ENCODE measurements at regions not wholly inside any gene's neighbourhood (a gene's known extent, or its start where the extent isn't known, plus 50 kb on each side); places are given as distances from the start of the nearest gene placed in this dataset.

- no peak overlapping the region for H2AFZ ChIP-seq (ENCODE audit: low read length)
- H3K4me2 ChIP-seq (ENCODE audit: insufficient read depth in 1 of 2, low read depth in 2 of 2, low read length in 2 of 2) = no peak overlapping the region
- no peak overlapping the region for H2BK5ac ChIP-seq (ENCODE audit: low read depth, low read length)
- H3K23me2 ChIP-seq (ENCODE audit: low read depth, low read length) = no peaks in the 10 kb centered on the region
- no peak overlapping the region for H3K9ac ChIP-seq (replicated peaks in 1 of 4; ENCODE audit: extremely low read depth in 1 of 4, low read depth in 3 of 4, low read length in 3 of 4)
- 0 out of 4 replicates have a peak, but pooled peaks cover 0 to 3% of the 10 kb centered on the region in 2 experiments for H3K9me3 ChIP-seq (ENCODE audit: insufficient read depth in 2 of 2, low read depth in 1 of 2, low read length in 1 of 2)
- peaks cover 0 to 2% (median 0%) of the 10 kb centered on the region in 4 experiments; a peak in 1 of 7 replicates for H3K27me3 ChIP-seq (replicated peaks in 1 of 4; ENCODE audit: control insufficient read depth in 3 of 4, extremely low read depth in 1 of 4, insufficient read depth in 3 of 4, low read length in 3 of 4)
- FAIRE-seq = no peak
- no peak overlapping the region for H3K18ac ChIP-seq (ENCODE audit: extremely low read depth, low read length)
- no peak overlapping the region for H4K8ac ChIP-seq (ENCODE audit: extremely low read depth, insufficient read depth, low read length)
- H2BK20ac ChIP-seq (ENCODE audit: low read length) = no peak overlapping the region
- no peaks in the 10 kb centered on the region for H3K36me3 ChIP-seq (ENCODE audit: control insufficient read depth in 2 of 4, insufficient read depth in 4 of 4, low read length in 3 of 4)
- POLR2A ChIA-PET (ENCODE audit: partially characterized antibody) = no interaction called here
- H2BK15ac ChIP-seq (ENCODE audit: low read length) = no peak overlapping the region
- no peak overlapping the region for H4K5ac ChIP-seq (ENCODE audit: insufficient read length, low read depth, low read length)
- no peak for DNase-seq (ENCODE audit: low read depth in 1 of 2, low spot score in 2 of 2)
- no peak overlapping the region for H3K4me3 ChIP-seq (ENCODE audit: extremely low read depth in 1 of 4, insufficient read depth in 2 of 4, low read depth in 3 of 4, low read length in 4 of 4)
- no peak overlapping the region for H4K91ac ChIP-seq (replicated peaks; ENCODE audit: insufficient read length, low read length)
- no peaks in the 10 kb centered on the region for H3K79me1 ChIP-seq (ENCODE audit: low read depth, low read length)
- no peak overlapping the region for H3K27ac ChIP-seq (ENCODE audit: low read depth, low read length)
- H2BK120ac ChIP-seq (replicated peaks; ENCODE audit: low read depth, low read length) = no peak overlapping the region
- no peak overlapping the region for H3K56ac ChIP-seq (replicated peaks; ENCODE audit: insufficient read length, low read depth, low read length)
- 96% methylated on average over 2 of the region's 2 CpGs; no CpG with 5 or more reads in 1 of the 2 experiments for WGBS, 2 experiments (ENCODE audit: extremely low coverage in 1 of 2, insufficient coverage in 1 of 2, insufficient read length in 1 of 2, insufficient replicate concordance in 2 of 2, low coverage in 1 of 2, low lambda C conversion rate in 2 of 2, missing lambda C conversion rate in 1 of 2)
- 0 out of 7 replicates have a peak, but pooled peaks cover 0 to 2% (median 0%) of the 10 kb centered on the region in 4 experiments for H3K4me1 ChIP-seq (replicated peaks in 1 of 4; ENCODE audit: control insufficient read depth in 3 of 4, insufficient read depth in 4 of 4, low read length in 3 of 4)
- H3K4ac ChIP-seq (replicated peaks; ENCODE audit: insufficient read length, low read depth, low read length) = no peak overlapping the region
- no peak overlapping the region for H3K23ac ChIP-seq (ENCODE audit: insufficient read length)
- H3K14ac ChIP-seq (ENCODE audit: insufficient read length) = no peak overlapping the region
- no peak overlapping the region for H2BK12ac ChIP-seq (ENCODE audit: low read depth, low read length)
- no peak overlapping the region for H2AK5ac ChIP-seq (ENCODE audit: low read depth, low read length)
- no peaks in the 10 kb centered on the region for H4K20me1 ChIP-seq (replicated peaks in 1 of 2; ENCODE audit: control insufficient read depth in 1 of 2, insufficient read depth in 2 of 2, low read length in 2 of 2)
- H3K79me2 ChIP-seq (ENCODE audit: control insufficient read depth in 1 of 2, insufficient read depth in 2 of 2, low read length in 2 of 2) = no peaks in the 10 kb centered on the region
- CTCF ChIA-PET (ENCODE audit: partially characterized antibody) = no interaction called here
- TF ChIP-seq MAX (IDR thresholded peaks at IDR 0.05) (no peak), SUZ12 (IDR thresholded peaks at IDR 0.05; ENCODE audit: low read length) (no peak), ATF3 (IDR thresholded peaks at IDR 0.05; ENCODE audit: insufficient read depth, low read depth, low read length) (no peak), HDAC2 (IDR thresholded peaks at IDR 0.05; ENCODE audit: borderline replicate concordance in 1 of 2, low read depth in 2 of 2, low read length in 2 of 2) (no peak), RXRA (IDR thresholded peaks at IDR 0.05; ENCODE audit: insufficient read depth, low read depth, low read length) (no peak), CREB1 (IDR thresholded peaks at IDR 0.05) (no peak), TBP (IDR thresholded peaks at IDR 0.05; ENCODE audit: low read depth, low read length) (no peak), RAD21 (IDR thresholded peaks at IDR 0.05 in 1 of 2, conservative IDR thresholded peaks at IDR 0.05 in 1 of 2; ENCODE audit: low read depth in 2 of 2, low read length in 2 of 2) (no peak), HDAC6 (IDR thresholded peaks at IDR 0.05; ENCODE audit: low read depth, low read length) (no peak), USF2 (IDR thresholded peaks at IDR 0.05; ENCODE audit: low read length) (no peak)
Observed at GRCh38 chr11:92819830-92820229, 149.6 kb upstream of the MTNR1B start.
